HEK293T (cell line): ENCODE measurements at regions not wholly inside any gene's neighbourhood (a gene's known extent, or its start where the extent isn't known, plus 50 kb on each side); places are given as distances from the start of the nearest gene placed in this dataset.

Experiments used
- CTCF ChIA-PET: fragments of 350-600 bp; formaldehyde crosslinking; extraction: SDS; loops from one replicate; lab custom pipeline; 2021; ENCODE audit warnings: antibody characterized with exemption, inconsistent platforms; lab: Yijun Ruan, JAX
- POLR2A ChIA-PET: fragments of 350-600 bp; formaldehyde crosslinking; extraction: SDS; loops from one replicate; lab custom pipeline; 2020; ENCODE audit warnings: antibody characterized with exemption, inconsistent platforms; lab: Yijun Ruan, JAX
- DNase-seq: peaks from one replicate; pipeline ENCODE4 v3.0.0; 2012; ENCODE audit warnings: mixed read lengths; ENCODE audit errors: extremely low spot score
- ARNT ChIP-seq: fragments of 450-650 bp; IDR thresholded peaks from 2 replicates; pipeline ENCODE4 v1.6.1; 2017; ENCODE audit warnings: mild to moderate bottlenecking
- BHLHE40 ChIP-seq: fragments of 450-650 bp; IDR thresholded peaks from 2 replicates; pipeline ENCODE4 v1.6.1; 2016; ENCODE audit warnings: mild to moderate bottlenecking, moderate library complexity, borderline replicate concordance
- CTBP1 ChIP-seq: fragments of 450-650 bp; IDR thresholded peaks from 2 replicates; pipeline ENCODE4 v1.6.1; 2016; ENCODE audit warnings: borderline replicate concordance
- ELF4 ChIP-seq: fragments of 450-650 bp; IDR thresholded peaks from 2 replicates; pipeline ENCODE4 v1.6.1; 2017; ENCODE audit warnings: antibody characterized with exemption
- FOXA1 ChIP-seq: fragments of 450-650 bp; IDR thresholded peaks from 2 replicates; pipeline ENCODE4 v1.6.1; 2016; ENCODE audit warnings: mild to moderate bottlenecking
- FOXK2 ChIP-seq: fragments of 450-650 bp; IDR thresholded peaks from 2 replicates; pipeline ENCODE4 v1.6.1; 2016; ENCODE audit warnings: mild to moderate bottlenecking
- FOXM1 ChIP-seq: fragments of 450-650 bp; IDR thresholded peaks from 2 replicates; pipeline ENCODE4 v1.6.1; 2017; ENCODE audit warnings: mild to moderate bottlenecking, borderline replicate concordance
- HDGF ChIP-seq: fragments of 450-650 bp; IDR thresholded peaks from 2 replicates; pipeline ENCODE4 v1.6.1; 2017; ENCODE audit warnings: antibody characterized with exemption, borderline replicate concordance
- L3MBTL2 ChIP-seq: fragments of 450-650 bp; conservative IDR thresholded peaks from 2 replicates; pipeline ENCODE4 v1.6.1; 2016; ENCODE audit warnings: mild to moderate bottlenecking
- LEF1 ChIP-seq: fragments of 450-650 bp; IDR thresholded peaks from 2 replicates; pipeline ENCODE4 v1.6.1; 2017; ENCODE audit warnings: mild to moderate bottlenecking, borderline replicate concordance
- NFRKB ChIP-seq: fragments of 450-650 bp; IDR thresholded peaks from 2 replicates; pipeline ENCODE4 v1.6.1; 2016; ENCODE audit warnings: mild to moderate bottlenecking, moderate library complexity
- PKNOX1 ChIP-seq: fragments of 450-650 bp; IDR thresholded peaks from 2 replicates; pipeline ENCODE4 v1.6.1; 2016
- SP1 ChIP-seq: fragments of 450-650 bp; IDR thresholded peaks from 2 replicates; pipeline ENCODE4 v1.6.1; 2017
- SUZ12 ChIP-seq: fragments of 450-650 bp; IDR thresholded peaks from 2 replicates; pipeline ENCODE4 v1.6.1; 2016; ENCODE audit warnings: mild to moderate bottlenecking
- TARDBP ChIP-seq: fragments of 450-650 bp; IDR thresholded peaks from 2 replicates; pipeline ENCODE4 v1.6.1; 2016
- ZNF384 ChIP-seq: fragments of 450-650 bp; IDR thresholded peaks from 2 replicates; pipeline ENCODE4 v1.6.1; 2016

- DNase-seq = no peak
- ChIA-PET POLR2A (no interaction called here), CTCF (no interaction called here)
- TF ChIP-seq FOXM1 = no peak
- no peak for TF ChIP-seq ARNT
- TF ChIP-seq TARDBP = no peak
- TF ChIP-seq SP1 = no peak
Measured at GRCh38 chr20:51228763-51229162, 205.9 kb upstream of the KCNG1 start.

GRCh38 chr20:51227744-51228143, 204.8 kb upstream of the KCNG1 start:
- TF ChIP-seq ARNT = no peak
- no peak for TF ChIP-seq ELF4
- TF ChIP-seq FOXM1 = no peak
- TF ChIP-seq FOXA1 = no peak
- no peak for TF ChIP-seq LEF1
- TF ChIP-seq SP1 = no peak
- TF ChIP-seq TARDBP = no peak
- no peak for TF ChIP-seq L3MBTL2
- no peak for TF ChIP-seq HDGF
- TF ChIP-seq ZNF384 = no peak
- no peak for TF ChIP-seq SUZ12
- no peak for TF ChIP-seq BHLHE40
- TF ChIP-seq PKNOX1 = no peak
- TF ChIP-seq NFRKB = no peak
- no peak for TF ChIP-seq FOXK2
- TF ChIP-seq CTBP1 = no peak
- CTCF ChIA-PET = no interaction called here
- POLR2A ChIA-PET = no interaction called here
- DNase-seq = no peak

GRCh38 chr20:51223183-51223720, 200.3 kb upstream of the KCNG1 start:
- ChIA-PET POLR2A (no interaction called here), CTCF (no interaction called here)
- DNase-seq = no peak
- TF ChIP-seq FOXM1 (no peak), LEF1 (no peak), PKNOX1 (no peak), SP1 (no peak), ELF4 (no peak), ARNT (no peak), HDGF (no peak), TARDBP (no peak), FOXA1 (no peak)

- TF ChIP-seq FOXM1 (no peak), CTBP1 (no peak), FOXA1 (no peak), TARDBP (no peak), BHLHE40 (no peak), HDGF (no peak), ARNT (no peak), SP1 (no peak), LEF1 (no peak), L3MBTL2 (no peak), ELF4 (no peak), PKNOX1 (no peak), NFRKB (no peak), ZNF384 (no peak), FOXK2 (no peak), SUZ12 (no peak)
- DNase-seq = no peak
- ChIA-PET CTCF (no interaction called here), POLR2A (interaction anchor here (0.6 to 0.9 kb wide), 2 partner anchors 17 to 49 kb away, joined by 3 read pairs; no protein-coding TSS in a partner anchor)
Measured at GRCh38 chr20:51221791-51222408, 199.0 kb upstream of the KCNG1 start.

GRCh38 chr20:51221103-51221502, 198.2 kb upstream of the KCNG1 start:
- TF ChIP-seq PKNOX1 (no peak), ARNT (no peak), SP1 (no peak), NFRKB (no peak)
- no peak for DNase-seq
- ChIA-PET CTCF (no interaction called here), POLR2A (no interaction called here)

GRCh38 chr20:51220293-51220706, 197.4 kb upstream of the KCNG1 start:
- ChIA-PET POLR2A (no interaction called here), CTCF (interaction anchor here (0.6 kb wide), 1 partner anchor 175 kb away, joined by 3 read pairs; no protein-coding TSS in a partner anchor)
- DNase-seq = peak; percentile 81
- peak; percentile 50; the same call in 1 of the 2 replicates for TF ChIP-seq L3MBTL2
- TF ChIP-seq PKNOX1 = peak; percentile 77
- TF ChIP-seq ARNT = no peak
- TF ChIP-seq FOXM1 = no peak
- TF ChIP-seq HDGF = no peak
